ENCODE measurements at regions not wholly inside any gene's neighbourhood (a gene's known extent, or its start where the extent isn't known, plus 50 kb on each side); places are given as distances from the start of the nearest gene placed in this dataset.

DNA sequence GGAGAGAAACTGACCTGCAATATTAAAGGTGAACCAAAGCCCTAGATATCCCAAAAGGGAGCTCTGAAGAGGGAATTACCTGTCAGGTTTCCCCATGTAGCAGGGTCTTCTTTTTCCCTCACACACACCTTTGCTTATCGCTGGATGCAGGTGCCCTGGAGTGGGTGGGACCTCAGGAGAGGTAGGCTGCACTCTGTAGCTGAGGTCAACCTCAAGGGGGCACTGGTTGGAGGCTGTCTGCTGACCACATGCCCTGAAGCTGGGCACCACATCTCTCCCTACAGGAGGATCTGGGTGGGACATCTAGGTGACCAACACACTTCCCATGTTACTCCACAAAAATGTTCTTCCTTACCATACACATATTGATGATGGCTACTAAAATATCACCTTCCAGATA lies 298.7 kb upstream of the USP25 start:
- Histone ChIP-seq H3K9me3 (ENCODE audit: control insufficient read depth, insufficient read depth, low read depth, low read length) (no peaks in the 10 kb centered on the region), H3K4me1 (ENCODE audit: control insufficient read depth, insufficient read depth, low read length) (no peaks in the 10 kb centered on the region), H3K27ac (ENCODE audit: low read depth, low read length) (no peak overlapping the region), H3K27me3 (ENCODE audit: control insufficient read depth, insufficient read depth, low read length) (no peaks in the 10 kb centered on the region), H3K9ac (ENCODE audit: low read length) (no peak overlapping the region), H3K36me3 (ENCODE audit: control insufficient read depth, insufficient read depth, low read length) (no peaks in the 10 kb centered on the region), H3K4me3 (ENCODE audit: low read depth, low read length) (no peak overlapping the region)

GRCh38 chr21:15433091-15433490 lies 296.7 kb upstream of the USP25 start:
- H3K4me3 ChIP-seq (ENCODE audit: low read depth, low read length): no peak overlapping the region
- no peak overlapping the region for H3K9ac ChIP-seq (ENCODE audit: low read length)
- H3K9me3 ChIP-seq (ENCODE audit: control insufficient read depth, insufficient read depth, low read depth, low read length): no peaks in the 10 kb centered on the region
- H3K36me3 ChIP-seq (ENCODE audit: control insufficient read depth, insufficient read depth, low read length): no peaks in the 10 kb centered on the region
- H3K4me1 ChIP-seq (ENCODE audit: control insufficient read depth, insufficient read depth, low read length): peaks cover 4% of the 10 kb centered on the region; the same call in 1 of the 2 replicates
- no peak overlapping the region for H3K27ac ChIP-seq (ENCODE audit: low read depth, low read length)
- H3K27me3 ChIP-seq (ENCODE audit: control insufficient read depth, insufficient read depth, low read length): no peaks in the 10 kb centered on the region

- Histone ChIP-seq H3K9me3 (ENCODE audit: control insufficient read depth, insufficient read depth, low read depth, low read length) (no peaks in the 10 kb centered on the region), H3K27ac (ENCODE audit: low read depth, low read length) (no peak overlapping the region), H3K27me3 (ENCODE audit: control insufficient read depth, insufficient read depth, low read length) (no peaks in the 10 kb centered on the region), H3K9ac (ENCODE audit: low read length) (no peak overlapping the region), H3K36me3 (ENCODE audit: control insufficient read depth, insufficient read depth, low read length) (no peaks in the 10 kb centered on the region), H3K4me1 (ENCODE audit: control insufficient read depth, insufficient read depth, low read length) (peaks cover 5% of the 10 kb centered on the region; the same call in 1 of the 2 replicates), H3K4me3 (ENCODE audit: low read depth, low read length) (no peak overlapping the region)
Measured at GRCh38 chr21:15434163-15434905, 295.4 kb upstream of the USP25 start.

- H3K9ac ChIP-seq (ENCODE audit: low read length): no peak overlapping the region
- H3K4me3 ChIP-seq (ENCODE audit: low read depth, low read length): no peak overlapping the region
- no peaks in the 10 kb centered on the region for H3K36me3 ChIP-seq (ENCODE audit: control insufficient read depth, insufficient read depth, low read length)
- H3K4me1 ChIP-seq (ENCODE audit: control insufficient read depth, insufficient read depth, low read length): peaks cover 9% of the 10 kb centered on the region
- no peaks in the 10 kb centered on the region for H3K9me3 ChIP-seq (ENCODE audit: control insufficient read depth, insufficient read depth, low read depth, low read length)
- no peaks in the 10 kb centered on the region for H3K27me3 ChIP-seq (ENCODE audit: control insufficient read depth, insufficient read depth, low read length)
- H3K27ac ChIP-seq (ENCODE audit: low read depth, low read length): no peak overlapping the region
Measured at GRCh38 chr21:15436031-15436430, 293.8 kb upstream of the USP25 start.

DNA sequence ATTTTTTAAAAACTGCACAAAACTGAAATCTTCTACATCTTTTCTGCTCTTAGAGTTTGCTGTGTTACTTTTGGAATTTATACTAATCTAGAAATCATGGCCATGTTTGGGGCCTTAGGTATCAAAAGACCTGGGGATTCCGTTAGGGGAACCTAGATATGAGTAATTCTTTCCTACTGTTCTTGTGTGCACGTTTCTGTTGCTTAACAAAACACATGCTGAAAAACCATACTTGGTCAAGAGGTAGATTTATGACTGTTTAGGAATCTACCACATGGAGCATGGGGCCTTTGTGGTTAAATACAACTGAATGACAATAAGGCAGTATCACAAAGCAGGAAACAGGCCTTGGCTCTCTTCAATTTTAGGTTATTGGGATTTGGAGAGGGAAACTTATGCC lies 291.9 kb upstream of the USP25 start:
- H3K9ac ChIP-seq (ENCODE audit: low read length): no peak overlapping the region

DNA sequence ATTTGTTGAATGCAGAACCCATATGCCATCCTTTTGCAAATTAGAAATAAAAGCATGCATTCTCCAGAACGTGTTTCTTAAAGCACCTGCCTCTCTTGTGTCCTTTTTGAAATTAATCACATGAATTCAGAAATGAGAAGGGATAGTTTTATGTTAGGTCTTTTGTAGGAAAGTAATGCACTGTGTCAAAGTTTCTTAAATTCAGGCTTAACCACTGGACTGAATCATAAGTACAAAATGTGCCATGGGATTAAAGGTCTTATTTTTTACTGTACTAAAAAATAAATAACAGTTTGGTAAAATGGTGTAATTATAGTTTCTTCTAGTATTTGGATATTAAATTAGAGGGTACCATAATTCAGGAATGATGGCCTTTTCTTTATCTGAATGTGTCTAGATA lies 290.1 kb upstream of the USP25 start:
- Histone ChIP-seq H3K27ac (ENCODE audit: low read depth, low read length) (no peak overlapping the region), H3K9ac (ENCODE audit: low read length) (no peak overlapping the region), H3K4me3 (ENCODE audit: low read depth, low read length) (no peak overlapping the region), H3K27me3 (ENCODE audit: control insufficient read depth, insufficient read depth, low read length) (no peaks in the 10 kb centered on the region), H3K9me3 (ENCODE audit: control insufficient read depth, insufficient read depth, low read depth, low read length) (no peaks in the 10 kb centered on the region), H3K4me1 (ENCODE audit: control insufficient read depth, insufficient read depth, low read length) (peaks cover 26% of the 10 kb centered on the region), H3K36me3 (ENCODE audit: control insufficient read depth, insufficient read depth, low read length) (no peaks in the 10 kb centered on the region)

More for the DNA sequence above, 291.9 kb upstream of the USP25 start:
- no peaks in the 10 kb centered on the region for H3K27me3 ChIP-seq (ENCODE audit: control insufficient read depth, insufficient read depth, low read length)
- H3K9me3 ChIP-seq (ENCODE audit: control insufficient read depth, insufficient read depth, low read depth, low read length): no peaks in the 10 kb centered on the region
- no peak overlapping the region for H3K27ac ChIP-seq (ENCODE audit: low read depth, low read length)
- peaks cover 11% of the 10 kb centered on the region for H3K4me1 ChIP-seq (ENCODE audit: control insufficient read depth, insufficient read depth, low read length)
- H3K36me3 ChIP-seq (ENCODE audit: control insufficient read depth, insufficient read depth, low read length): no peaks in the 10 kb centered on the region
- no peak overlapping the region for H3K4me3 ChIP-seq (ENCODE audit: low read depth, low read length)

DNA sequence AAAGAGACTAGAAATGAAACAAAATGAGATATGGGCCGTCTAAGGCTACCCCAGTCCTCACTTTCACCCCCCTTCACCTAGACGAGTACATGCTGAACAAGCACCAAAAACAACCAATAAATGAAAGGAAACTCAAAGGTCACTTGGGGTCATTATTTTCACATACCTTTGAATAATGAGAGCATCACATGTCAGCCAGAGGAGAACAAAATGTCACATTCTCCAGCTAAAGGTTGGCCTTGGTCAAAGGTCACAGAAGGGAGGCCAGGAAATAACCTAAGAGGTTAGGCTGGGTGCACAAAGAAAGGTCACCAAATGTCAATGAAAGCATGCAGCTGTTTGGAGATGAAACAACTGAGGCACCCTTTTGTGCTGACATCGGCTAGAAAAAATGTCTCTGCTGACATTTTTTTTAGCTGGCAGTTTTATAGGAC lies 288.7 kb upstream of the USP25 start:
- Histone ChIP-seq H3K4me3 (ENCODE audit: low read depth, low read length) (no peak overlapping the region), H3K9ac (ENCODE audit: low read length) (no peak overlapping the region), H3K27ac (ENCODE audit: low read depth, low read length) (no peak overlapping the region), H3K36me3 (ENCODE audit: control insufficient read depth, insufficient read depth, low read length) (no peaks in the 10 kb centered on the region), H3K4me1 (ENCODE audit: control insufficient read depth, insufficient read depth, low read length) (peaks cover 39% of the 10 kb centered on the region), H3K27me3 (ENCODE audit: control insufficient read depth, insufficient read depth, low read length) (no peaks in the 10 kb centered on the region), H3K9me3 (ENCODE audit: control insufficient read depth, insufficient read depth, low read depth, low read length) (no peaks in the 10 kb centered on the region)

DNA sequence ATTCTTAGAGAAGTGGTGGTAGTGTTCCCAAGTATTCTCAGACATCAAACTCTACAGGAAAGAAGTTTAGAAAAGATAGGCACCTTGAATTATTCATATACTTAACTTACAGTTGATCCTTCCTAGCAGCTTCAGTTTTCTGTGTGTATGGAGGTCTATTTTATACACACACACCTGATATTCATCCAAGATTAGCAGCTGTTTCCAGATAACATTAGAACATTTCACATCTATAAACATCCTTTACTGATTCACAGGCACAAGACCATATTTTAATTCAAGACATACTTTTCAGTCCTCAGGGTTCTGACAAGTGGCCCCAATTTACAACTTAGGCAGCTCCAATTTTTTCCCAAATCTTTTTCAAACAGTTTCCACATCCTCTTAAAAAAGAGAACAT lies 287.8 kb upstream of the USP25 start:
- peaks cover 42% of the 10 kb centered on the region for H3K4me1 ChIP-seq (ENCODE audit: control insufficient read depth, insufficient read depth, low read length)
- H3K9ac ChIP-seq (ENCODE audit: low read length): no peak overlapping the region

GRCh38 chr21:15442743-15443469 lies 286.9 kb upstream of the USP25 start:
- Histone ChIP-seq H3K36me3 (ENCODE audit: control insufficient read depth, insufficient read depth, low read length) (no peaks in the 10 kb centered on the region), H3K27ac (ENCODE audit: low read depth, low read length) (no peak overlapping the region), H3K4me3 (ENCODE audit: low read depth, low read length) (no peak overlapping the region), H3K27me3 (ENCODE audit: control insufficient read depth, insufficient read depth, low read length) (no peaks in the 10 kb centered on the region), H3K4me1 (ENCODE audit: control insufficient read depth, insufficient read depth, low read length) (peaks cover 41% of the 10 kb centered on the region), H3K9me3 (ENCODE audit: control insufficient read depth, insufficient read depth, low read depth, low read length) (no peaks in the 10 kb centered on the region), H3K9ac (ENCODE audit: low read length) (no peak overlapping the region)

More for the DNA sequence above, 287.8 kb upstream of the USP25 start:
- Histone ChIP-seq H3K27ac (ENCODE audit: low read depth, low read length) (no peak overlapping the region), H3K9me3 (ENCODE audit: control insufficient read depth, insufficient read depth, low read depth, low read length) (no peaks in the 10 kb centered on the region), H3K4me3 (ENCODE audit: low read depth, low read length) (no peak overlapping the region), H3K27me3 (ENCODE audit: control insufficient read depth, insufficient read depth, low read length) (no peaks in the 10 kb centered on the region), H3K36me3 (ENCODE audit: control insufficient read depth, insufficient read depth, low read length) (no peaks in the 10 kb centered on the region)

GRCh38 chr21:15443740-15444117 lies 286.1 kb upstream of the USP25 start:
- Histone ChIP-seq H3K27ac (ENCODE audit: low read depth, low read length) (no peak overlapping the region), H3K4me1 (ENCODE audit: control insufficient read depth, insufficient read depth, low read length) (peaks cover 38% of the 10 kb centered on the region), H3K4me3 (ENCODE audit: low read depth, low read length) (no peak overlapping the region), H3K9ac (ENCODE audit: low read length) (no peak overlapping the region), H3K9me3 (ENCODE audit: control insufficient read depth, insufficient read depth, low read depth, low read length) (no peaks in the 10 kb centered on the region), H3K27me3 (ENCODE audit: control insufficient read depth, insufficient read depth, low read length) (no peaks in the 10 kb centered on the region), H3K36me3 (ENCODE audit: control insufficient read depth, insufficient read depth, low read length) (no peaks in the 10 kb centered on the region)

GRCh38 chr21:15444118-15444960 lies 285.4 kb upstream of the USP25 start:
- Histone ChIP-seq H3K4me1 (ENCODE audit: control insufficient read depth, insufficient read depth, low read length) (peaks cover 38% of the 10 kb centered on the region), H3K9me3 (ENCODE audit: control insufficient read depth, insufficient read depth, low read depth, low read length) (no peaks in the 10 kb centered on the region), H3K9ac (ENCODE audit: low read length) (no peak overlapping the region), H3K36me3 (ENCODE audit: control insufficient read depth, insufficient read depth, low read length) (no peaks in the 10 kb centered on the region), H3K4me3 (ENCODE audit: low read depth, low read length) (no peak overlapping the region), H3K27me3 (ENCODE audit: control insufficient read depth, insufficient read depth, low read length) (no peaks in the 10 kb centered on the region), H3K27ac (ENCODE audit: low read depth, low read length) (no peak overlapping the region)
